KG1 (cell line): ENCODE measurements at regions not wholly inside any gene's neighbourhood (a gene's known extent, or its start where the extent isn't known, plus 50 kb on each side); places are given as distances from the start of the nearest gene placed in this dataset.
"Not testable (repeated sequence)": the region's sequence is repeated elsewhere in the genome, so short reads cannot be mapped to it uniquely, and the experiment has no call there.

Experiments
- DNase-seq: peaks from one replicate; lab custom pipeline; 2025; lab: John Stamatoyannopoulos, UW

- DNase-seq: no peak
Observed at GRCh38 chr11:87639753-87640364, 535.4 kb downstream of the RAB38 start.

- no peak for DNase-seq
Observed at GRCh38 chr11:87635001-87635400, 540.2 kb downstream of the RAB38 start.

GRCh38 chr11:87634331-87634730 is 540.9 kb downstream of the RAB38 start:
- DNase-seq: no peak

- no peak for DNase-seq
Observed at GRCh38 chr11:87628957-87629356, 546.3 kb downstream of the RAB38 start.

- DNase-seq: no peak
Observed at GRCh38 chr11:87628026-87628580, 547.1 kb downstream of the RAB38 start.

- not testable (repeated sequence) for DNase-seq
Observed at GRCh38 chr11:87623531-87624365, 551.5 kb downstream of the RAB38 start.

GRCh38 chr11:87616511-87616910 is 558.7 kb downstream of the RAB38 start:
- no peak for DNase-seq

- no peak for DNase-seq
Observed at GRCh38 chr11:87604350-87604749, 566.6 kb downstream of the TMEM135 start.

- DNase-seq: no peak
Observed at GRCh38 chr11:87603887-87604286, 566.2 kb downstream of the TMEM135 start.

GRCh38 chr11:87602776-87603175 is 565.0 kb downstream of the TMEM135 start:
- DNase-seq: no peak

GRCh38 chr11:87600938-87601337 is 563.2 kb downstream of the TMEM135 start:
- DNase-seq: no peak

GRCh38 chr11:87597725-87598124 is 560.0 kb downstream of the TMEM135 start:
- DNase-seq: no peak

- no peak for DNase-seq
Observed at GRCh38 chr11:87596176-87596575, 558.4 kb downstream of the TMEM135 start.

- no peak for DNase-seq
Observed at GRCh38 chr11:87589082-87589481, 551.3 kb downstream of the TMEM135 start.

GRCh38 chr11:87585613-87586012 is 547.9 kb downstream of the TMEM135 start:
- not testable (repeated sequence) for DNase-seq

- no peak for DNase-seq
Observed at GRCh38 chr11:87583931-87584330, 546.2 kb downstream of the TMEM135 start.

- no peak for DNase-seq
Observed at GRCh38 chr11:87575088-87575487, 537.4 kb downstream of the TMEM135 start.

- DNase-seq: no peak
Observed at GRCh38 chr11:87574193-87574592, 536.5 kb downstream of the TMEM135 start.

- DNase-seq: no peak
Observed at GRCh38 chr11:87573708-87574107, 536.0 kb downstream of the TMEM135 start.

GRCh38 chr11:87572881-87573280 is 535.1 kb downstream of the TMEM135 start:
- no peak for DNase-seq

- DNase-seq: no peak
Observed at GRCh38 chr11:87560352-87560751, 522.6 kb downstream of the TMEM135 start.

GRCh38 chr11:87559852-87560251 is 522.1 kb downstream of the TMEM135 start:
- DNase-seq: not testable (repeated sequence)

GRCh38 chr11:87555101-87555500 is 517.4 kb downstream of the TMEM135 start:
- DNase-seq: no peak
